CD4-positive, alpha-beta memory T cell (primary cell): ENCODE measurements at regions not wholly inside any gene's neighbourhood (a gene's known extent, or its start where the extent isn't known, plus 50 kb on each side); places are given as distances from the start of the nearest gene placed in this dataset.

Source experiments
- CTCF ChIA-PET: fragments of 350-600 bp; sonication (Branson Sonifier 250); formaldehyde crosslinking; loops from one replicate; lab custom pipeline; 2021; ENCODE audit warnings: inconsistent platforms; ENCODE audit not compliant: partially characterized antibody; lab: Charles Lee
- POLR2A ChIA-PET: fragments of 350-600 bp; sonication (Branson Sonifier 250); formaldehyde crosslinking; loops from one replicate; lab custom pipeline; 2021; ENCODE audit not compliant: partially characterized antibody; lab: Charles Lee
- DNase-seq, 5 donors: peaks; one replicate each; pipeline versions ENCODE4 v3.0.0 to v3.0.0-alpha.2; 2020 to 2022; ENCODE audit warnings: mixed read lengths in 1 of 5
- H3K27ac ChIP-seq: one replicate; pipeline ENCODE4 v1.7.0; 2013; ENCODE audit warnings: low read depth, low read length
- H3K27me3 ChIP-seq: 2 replicates; pipeline ENCODE4 v1.7.0; 2013; ENCODE audit warnings: mild to moderate bottlenecking, low read length, moderate library complexity; ENCODE audit not compliant: insufficient read depth
- H3K36me3 ChIP-seq: 2 replicates; pipeline ENCODE4 v1.7.0; 2013; ENCODE audit warnings: mild to moderate bottlenecking, low read length, moderate library complexity; ENCODE audit not compliant: insufficient read depth
- H3K4me1 ChIP-seq: 2 replicates; pipeline ENCODE4 v1.7.0; 2013; ENCODE audit warnings: mild to moderate bottlenecking, low read length, moderate library complexity; ENCODE audit not compliant: insufficient read depth
- H3K4me3 ChIP-seq, 2 donors: one replicate each; pipeline ENCODE4 v1.7.0; 2013; ENCODE audit warnings: low read length in 2 of 2, mild to moderate bottlenecking in 1 of 2
- H3K9me3 ChIP-seq, 2 donors: one replicate each; pipeline ENCODE4 v1.7.0; 2013; ENCODE audit warnings: low read length in 2 of 2, control low read depth in 1 of 2; ENCODE audit not compliant: control insufficient read depth in 1 of 2
- H3K27ac Mint-ChIP-seq, 7 donors: one replicate each; pipeline ENCODE4 v1.8.0; 2020 to 2021; ENCODE audit warnings: mixed read lengths in 7 of 7, mild to moderate bottlenecking in 6 of 7, inconsistent platforms in 3 of 7, moderate library complexity in 3 of 7
- H3K27me3 Mint-ChIP-seq, 2 donors: one replicate each; pipeline ENCODE4 v1.8.0; 2020 to 2021; ENCODE audit warnings: mixed read lengths in 2 of 2
- H3K36me3 Mint-ChIP-seq, 2 donors: one replicate each; pipeline ENCODE4 v1.8.0; 2020 to 2021; ENCODE audit warnings: mixed read lengths in 2 of 2, inconsistent platforms in 1 of 2, mild to moderate bottlenecking in 1 of 2
- H3K4me1 Mint-ChIP-seq, 4 donors: one replicate each; pipeline ENCODE4 v1.8.0; 2020 to 2021; ENCODE audit warnings: mixed read lengths in 4 of 4, mild to moderate bottlenecking in 1 of 4
- H3K4me3 Mint-ChIP-seq, 8 donors: one replicate each; pipeline ENCODE4 v1.8.0; 2020 to 2021; ENCODE audit warnings: mixed read lengths in 8 of 8, mild to moderate bottlenecking in 7 of 8, moderate library complexity in 6 of 8, inconsistent platforms in 3 of 8
- H3K9me3 Mint-ChIP-seq, 8 donors: one replicate each; pipeline ENCODE4 v1.8.0; 2020 to 2021; ENCODE audit warnings: mixed read lengths in 8 of 8, mild to moderate bottlenecking in 5 of 8, inconsistent platforms in 3 of 8, moderate library complexity in 1 of 8
- intact Hi-C: fragments of 100-400 bp; cut with micrococcal nuclease; formaldehyde crosslinking; loops from one replicate; pipeline ENCODE4 v1.15.1; 2023

DNA sequence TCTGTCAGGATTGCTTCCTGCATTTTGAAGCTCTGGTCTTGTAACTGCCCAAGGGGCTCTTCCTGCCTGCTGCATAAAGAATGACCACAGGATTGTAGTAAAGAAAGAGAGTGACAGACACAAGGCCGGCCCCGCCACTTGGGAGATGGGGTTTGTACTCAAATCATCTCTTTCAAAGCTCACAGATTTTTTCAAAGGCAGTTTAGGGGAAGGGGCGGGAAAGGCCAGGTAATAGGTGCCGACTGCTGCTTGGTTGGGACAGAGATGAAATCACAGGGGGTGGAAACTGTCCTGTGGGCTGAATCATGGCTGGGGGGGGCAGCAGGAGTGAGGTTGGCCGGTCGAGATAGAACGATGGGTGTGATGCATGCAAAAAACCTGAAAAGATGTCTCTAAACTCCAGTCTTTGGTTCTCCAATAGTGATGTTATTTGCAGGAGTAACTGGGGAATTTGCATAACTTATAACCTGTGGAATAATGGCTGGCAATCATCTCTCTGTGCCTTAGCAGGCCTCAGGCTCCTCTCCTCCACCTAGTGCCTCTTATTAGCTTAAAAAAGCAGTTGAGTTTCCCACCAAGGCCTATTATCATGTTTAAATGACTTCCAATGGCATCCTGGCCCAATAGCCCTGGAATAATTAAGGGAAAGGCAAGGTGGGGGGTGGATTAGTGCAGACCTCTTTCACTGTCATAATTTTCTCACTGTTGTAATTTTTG lies 778.4 kb upstream of the FRG1 start:
- H3K27me3 ChIP-seq: no peaks in the 10 kb centered on the region
- no peaks in the 10 kb centered on the region for H3K4me1 Mint-ChIP-seq
- peaks cover 0 to 10% (median 3%) of the 10 kb centered on the region in 8 donors for H3K9me3 Mint-ChIP-seq
- no peak overlapping the region for H3K27ac Mint-ChIP-seq
- intact Hi-C loops: no loop called here
- ChIA-PET CTCF (no interaction called here), POLR2A (no interaction called here)
- no peaks in the 10 kb centered on the region for H3K27me3 Mint-ChIP-seq
- H3K9me3 ChIP-seq: no peaks in the 10 kb centered on the region
- H3K36me3 Mint-ChIP-seq: no peaks in the 10 kb centered on the region
- DNase-seq: no peak
- H3K27ac ChIP-seq: no peak overlapping the region
- H3K4me1 ChIP-seq: no peaks in the 10 kb centered on the region
- H3K4me3 Mint-ChIP-seq: no peak overlapping the region
- no peak overlapping the region for H3K4me3 ChIP-seq
- no peaks in the 10 kb centered on the region for H3K36me3 ChIP-seq

DNA sequence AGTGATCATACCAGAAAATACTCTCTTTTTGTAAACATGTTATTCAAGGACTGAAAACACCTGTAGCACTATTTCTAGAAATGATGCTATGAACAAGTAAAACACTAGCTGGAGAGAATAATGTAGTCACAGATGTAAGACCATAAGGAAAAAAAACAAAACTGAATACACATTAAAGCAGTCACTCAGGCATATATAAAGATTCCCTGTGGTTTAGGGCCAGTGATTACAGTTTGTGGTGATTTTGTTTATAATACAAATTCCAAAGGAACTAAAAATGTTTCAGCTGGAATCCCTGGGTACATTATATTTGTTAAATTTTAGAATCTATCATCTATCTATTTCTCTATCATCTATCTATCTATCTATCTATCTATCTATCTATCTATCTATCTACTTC lies 777.8 kb upstream of the FRG1 start:
- Mint-ChIP-seq H3K9me3 (peaks cover 0 to 9% (median 3%) of the 10 kb centered on the region in 8 donors), H3K27me3 (no peaks in the 10 kb centered on the region), H3K4me1 (no peaks in the 10 kb centered on the region), H3K27ac (no peak overlapping the region), H3K36me3 (no peaks in the 10 kb centered on the region), H3K4me3 (no peak overlapping the region)
- Histone ChIP-seq H3K27ac (no peak overlapping the region), H3K4me1 (no peaks in the 10 kb centered on the region), H3K4me3 (no peak overlapping the region), H3K36me3 (no peaks in the 10 kb centered on the region), H3K27me3 (no peaks in the 10 kb centered on the region), H3K9me3 (no peaks in the 10 kb centered on the region)
- intact Hi-C loops: no loop called here
- ChIA-PET POLR2A (no interaction called here), CTCF (no interaction called here)
- DNase-seq: no peak

DNA sequence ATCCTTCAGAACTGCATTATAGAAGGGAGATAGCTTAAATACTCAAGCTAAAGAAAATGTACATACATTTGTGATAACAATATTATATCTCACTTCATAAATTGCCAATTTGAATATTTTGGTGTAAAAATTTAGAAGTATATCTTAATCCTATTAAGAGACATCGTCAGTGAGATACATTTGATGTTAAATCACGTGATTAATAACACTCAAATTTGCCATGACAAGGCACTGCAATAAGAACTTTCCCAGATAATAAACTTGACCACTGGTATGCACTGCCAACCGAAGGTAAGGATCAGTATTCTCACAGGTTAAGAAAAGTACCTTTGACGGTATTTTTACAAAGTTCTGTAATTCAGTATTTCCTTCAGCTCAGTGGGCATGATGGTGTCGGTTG lies 764.7 kb upstream of the FRG1 start:
- no peak overlapping the region for H3K27ac Mint-ChIP-seq
- Histone ChIP-seq H3K27me3 (no peaks in the 10 kb centered on the region), H3K36me3 (no peaks in the 10 kb centered on the region), H3K4me1 (no peaks in the 10 kb centered on the region), H3K27ac (no peak overlapping the region), H3K9me3 (no peaks in the 10 kb centered on the region), H3K4me3 (no peak overlapping the region)
- no peak overlapping the region for H3K4me3 Mint-ChIP-seq
- H3K4me1 Mint-ChIP-seq: no peaks in the 10 kb centered on the region
- DNase-seq: no peak
- H3K36me3 Mint-ChIP-seq: no peaks in the 10 kb centered on the region
- peaks cover 4 to 18% (median 5%) of the 10 kb centered on the region in 8 donors for H3K9me3 Mint-ChIP-seq
- intact Hi-C loops: no loop called here
- H3K27me3 Mint-ChIP-seq: no peaks in the 10 kb centered on the region
- POLR2A ChIA-PET: no interaction called here
- CTCF ChIA-PET: no interaction called here

DNA sequence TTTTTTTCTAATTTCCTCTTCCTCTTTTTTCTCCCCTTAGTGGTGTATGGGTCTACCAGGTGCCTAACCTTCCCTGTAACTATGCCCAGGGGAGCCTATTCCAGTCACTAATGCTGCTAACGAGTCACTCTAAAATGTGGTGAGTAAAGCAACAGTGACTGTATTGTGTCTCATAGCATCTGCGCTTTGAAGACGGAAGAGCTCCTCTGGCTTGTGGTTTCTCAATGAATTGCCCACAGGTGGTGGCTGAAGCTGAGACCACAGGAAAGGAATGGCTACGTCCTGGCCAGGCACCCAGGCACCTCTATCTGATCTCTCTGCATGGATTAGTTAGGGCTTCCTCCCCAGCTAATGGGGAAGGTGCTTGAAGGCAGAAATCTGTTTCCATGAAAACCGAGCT lies 763.5 kb upstream of the FRG1 start:
- DNase-seq: no peak
- H3K4me1 ChIP-seq: no peaks in the 10 kb centered on the region
- H3K36me3 ChIP-seq: no peaks in the 10 kb centered on the region
- H3K4me3 Mint-ChIP-seq: no peak overlapping the region
- H3K9me3 Mint-ChIP-seq: peaks cover 3 to 14% (median 5%) of the 10 kb centered on the region in 8 donors
- H3K9me3 ChIP-seq: no peaks in the 10 kb centered on the region
- no peaks in the 10 kb centered on the region for H3K4me1 Mint-ChIP-seq
- no peaks in the 10 kb centered on the region for H3K27me3 ChIP-seq
- H3K27ac ChIP-seq: no peak overlapping the region
- H3K27me3 Mint-ChIP-seq: no peaks in the 10 kb centered on the region
- CTCF ChIA-PET: interaction anchor here (0.5 kb wide), 1 partner anchor 17 kb away, joined by 3 read pairs; no protein-coding TSS in a partner anchor
- H3K36me3 Mint-ChIP-seq: no peaks in the 10 kb centered on the region
- POLR2A ChIA-PET: no interaction called here
- no peak overlapping the region for H3K4me3 ChIP-seq
- no peak overlapping the region for H3K27ac Mint-ChIP-seq
- intact Hi-C loops: no loop called here

- Mint-ChIP-seq H3K36me3 (no peaks in the 10 kb centered on the region), H3K4me1 (no peaks in the 10 kb centered on the region), H3K9me3 (peaks cover 0 to 13% (median 4%) of the 10 kb centered on the region in 8 donors), H3K4me3 (no peak overlapping the region), H3K27me3 (no peaks in the 10 kb centered on the region), H3K27ac (no peak overlapping the region)
- no peak for DNase-seq
- POLR2A ChIA-PET: no interaction called here
- no peaks in the 10 kb centered on the region for H3K9me3 ChIP-seq
- CTCF ChIA-PET: no interaction called here
- H3K36me3 ChIP-seq: no peaks in the 10 kb centered on the region
- no peaks in the 10 kb centered on the region for H3K27me3 ChIP-seq
- intact Hi-C loops: no loop called here
- no peaks in the 10 kb centered on the region for H3K4me1 ChIP-seq
- H3K4me3 ChIP-seq: no peak overlapping the region
- no peak overlapping the region for H3K27ac ChIP-seq
Observed at GRCh38 chr4:189178125-189178746, 762.4 kb upstream of the FRG1 start.

- Mint-ChIP-seq H3K4me1 (no peaks in the 10 kb centered on the region), H3K27ac (no peak overlapping the region), H3K4me3 (no peak overlapping the region), H3K36me3 (no peaks in the 10 kb centered on the region), H3K27me3 (no peaks in the 10 kb centered on the region), H3K9me3 (peaks cover 4 to 25% (median 9%) of the 10 kb centered on the region in 8 donors)
- no peaks in the 10 kb centered on the region for H3K27me3 ChIP-seq
- ChIA-PET CTCF (no interaction called here), POLR2A (no interaction called here)
- intact Hi-C loops: no loop called here
- DNase-seq: no peak
- no peak overlapping the region for H3K4me3 ChIP-seq
- H3K36me3 ChIP-seq: no peaks in the 10 kb centered on the region
- no peaks in the 10 kb centered on the region for H3K4me1 ChIP-seq
- H3K9me3 ChIP-seq: no peaks in the 10 kb centered on the region
- H3K27ac ChIP-seq: no peak overlapping the region
Observed at GRCh38 chr4:189185810-189186432, 754.8 kb upstream of the FRG1 start.

GRCh38 chr4:189187531-189188052 lies 753.1 kb upstream of the FRG1 start:
- ChIA-PET POLR2A (no interaction called here), CTCF (no interaction called here)
- no peaks in the 10 kb centered on the region for H3K27me3 ChIP-seq
- no peak overlapping the region for H3K27ac ChIP-seq
- peaks cover 5 to 27% (median 15%) of the 10 kb centered on the region in 8 donors for H3K9me3 Mint-ChIP-seq
- H3K9me3 ChIP-seq: peaks cover 0 to 2% of the 10 kb centered on the region in 2 donors
- no peaks in the 10 kb centered on the region for H3K4me1 Mint-ChIP-seq
- H3K36me3 Mint-ChIP-seq: no peaks in the 10 kb centered on the region
- intact Hi-C loops: no loop called here
- no peak overlapping the region for H3K27ac Mint-ChIP-seq
- no peaks in the 10 kb centered on the region for H3K4me1 ChIP-seq
- no peaks in the 10 kb centered on the region for H3K27me3 Mint-ChIP-seq
- no peak overlapping the region for H3K4me3 ChIP-seq
- no peak overlapping the region for H3K4me3 Mint-ChIP-seq
- H3K36me3 ChIP-seq: no peaks in the 10 kb centered on the region
- DNase-seq: no peak
